Keratinocyte (primary cell): ENCODE measurements at regions not wholly inside any gene's neighbourhood (a gene's known extent, or its start where the extent isn't known, plus 50 kb on each side); places are given as distances from the start of the nearest gene placed in this dataset.

Experiments
- DNase-seq: peaks from one replicate; pipeline ENCODE4 v3.0.0-alpha.2; 2011; ENCODE audit warnings: low read depth, missing footprints, low spot score
- FAIRE-seq: peaks from 2 replicates; lab custom pipeline; 2011; peaks lifted over from hg19 to GRCh38; lab: Jason Lieb, UNC
- H2AFZ ChIP-seq: 2 replicates; pipeline ENCODE4 v1.6.0; 2012; ENCODE audit warnings: low read length, control low read depth, inconsistent platforms; ENCODE audit not compliant: control insufficient read depth
- H3K27ac ChIP-seq: 2 replicates; pipeline ENCODE4 v1.5.1; 2011; ENCODE audit warnings: low read length; ENCODE audit not compliant: control insufficient read depth, insufficient read depth
- H3K27me3 ChIP-seq: 3 replicates; pipeline ENCODE4 v1.6.0; 2011; ENCODE audit warnings: low read length; ENCODE audit not compliant: control insufficient read depth, insufficient read depth; ENCODE audit errors: extremely low read depth
- H3K36me3 ChIP-seq, 2 experiments: 2 replicates in 1 of 2; 3 replicates in 1 of 2; pipeline ENCODE4 v1.5.1; 2011; ENCODE audit warnings: low read length in 2 of 2, mild to moderate bottlenecking in 1 of 2; ENCODE audit not compliant: control insufficient read depth in 2 of 2, insufficient read depth in 2 of 2; ENCODE audit errors: extremely low read depth in 1 of 2
- H3K4me1 ChIP-seq: 3 replicates; pipeline ENCODE4 v1.5.1; 2011; ENCODE audit warnings: low read length; ENCODE audit not compliant: control insufficient read depth, insufficient read depth; ENCODE audit errors: extremely low read depth
- H3K4me2 ChIP-seq: 3 replicates; pipeline ENCODE4 v1.6.0; 2011; ENCODE audit warnings: low read depth, low read length; ENCODE audit not compliant: control insufficient read depth, insufficient read depth; ENCODE audit errors: extremely low read depth
- H3K4me3 ChIP-seq, 3 experiments: fragments of 200-600 bp in 1 of 3; sonication (generic) in 1 of 3; 2 replicates in 2 of 3; 3 replicates in 1 of 3; pipeline ENCODE4 v1.5.1; 2011 to 2016; ENCODE audit warnings: low read length in 3 of 3, mild to moderate bottlenecking in 3 of 3, control low read depth in 2 of 3, inconsistent platforms in 1 of 3, low read depth in 1 of 3, mixed read lengths in 1 of 3, mixed run types in 1 of 3, moderate library complexity in 1 of 3; ENCODE audit not compliant: control insufficient read depth in 2 of 3, insufficient read depth in 2 of 3; ENCODE audit errors: extremely low read depth in 1 of 3
- H3K79me2 ChIP-seq: 2 replicates; pipeline ENCODE4 v1.6.0; 2012; ENCODE audit warnings: low read length; ENCODE audit not compliant: control insufficient read depth, insufficient read depth
- H3K9ac ChIP-seq: 3 replicates; pipeline ENCODE4 v1.6.0; 2011; ENCODE audit warnings: low read length; ENCODE audit not compliant: control insufficient read depth, insufficient read depth; ENCODE audit errors: extremely low read depth
- H3K9me1 ChIP-seq: 3 replicates; pipeline ENCODE4 v1.6.0; 2011; ENCODE audit warnings: low read length; ENCODE audit not compliant: control insufficient read depth, insufficient read depth; ENCODE audit errors: extremely low read depth
- H3K9me3 ChIP-seq: 2 replicates; pipeline ENCODE4 v1.5.1; 2012; ENCODE audit warnings: low read depth, low read length; ENCODE audit not compliant: control insufficient read depth
- H4K20me1 ChIP-seq: 3 replicates; pipeline ENCODE4 v1.6.0; 2011; ENCODE audit warnings: low read length; ENCODE audit not compliant: control insufficient read depth, insufficient read depth; ENCODE audit errors: extremely low read depth
- EZH2 ChIP-seq: IDR thresholded peaks from one replicate; pipeline ENCODE4 v1.6.1; 2012; ENCODE audit warnings: inconsistent platforms, mild to moderate bottlenecking, low read length, moderate library complexity
- dilution Hi-C: fragments of 300-500 bp; cut with MboI; formaldehyde crosslinking; loops from one replicate; pipeline ENCODE4 v1.7.0; 2020; ENCODE audit warnings: low sequenced_read_pairs; ENCODE audit not compliant: extremely low pct_ligation_motif_present
- TF ChIP-seq, protein P1 (sequence below), 3 experiments: IDR thresholded peaks in 1 of 3; conservative IDR thresholded peaks in 1 of 3; optimal IDR thresholded peaks in 1 of 3; 2 replicates in 2 of 3; 3 replicates in 1 of 3; pipeline versions ENCODE3 to v1.5.1; 2011; ENCODE audit warnings: low read length in 3 of 3, mild to moderate bottlenecking in 3 of 3, moderate library complexity in 2 of 3, control low read depth in 1 of 3, inconsistent platforms in 1 of 3; ENCODE audit not compliant: insufficient read depth in 2 of 3; ENCODE audit errors: extremely low read depth in 1 of 3

DNA sequence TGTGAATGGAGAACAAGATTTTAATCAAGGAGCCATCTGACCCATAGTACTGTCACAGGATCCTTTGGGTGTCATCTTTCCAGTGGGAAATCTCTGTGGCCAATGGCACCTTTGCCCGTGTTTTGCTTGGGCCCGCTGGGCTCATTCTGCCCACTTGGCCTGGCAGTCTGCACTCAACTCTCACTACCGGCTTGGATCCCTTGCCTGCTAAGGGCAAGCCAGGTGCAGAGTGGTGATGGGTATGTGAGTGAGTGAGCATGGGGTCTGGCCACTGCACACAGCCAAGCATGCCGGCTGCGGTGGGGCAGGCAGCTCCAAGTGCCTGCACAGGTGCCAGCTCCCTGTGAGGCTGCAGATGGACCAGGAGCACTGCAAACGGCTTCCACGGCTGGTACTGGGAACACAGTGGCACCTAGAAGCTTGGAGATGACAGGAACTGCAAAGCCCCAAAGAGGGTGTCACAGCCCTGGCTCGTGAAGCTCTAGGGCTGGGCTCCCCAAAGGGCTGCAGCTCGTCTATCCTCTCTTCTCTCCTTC, 454.5 kb downstream of the TMA16 start:
- H2AFZ ChIP-seq = no peak overlapping the region
- DNase-seq = no peak
- no peaks in the 10 kb centered on the region for H3K36me3 ChIP-seq
- H3K27ac ChIP-seq = no peak overlapping the region
- H3K27me3 ChIP-seq = no peaks in the 10 kb centered on the region
- no peaks in the 10 kb centered on the region for H3K79me2 ChIP-seq
- H3K9ac ChIP-seq = no peak overlapping the region
- no peaks in the 10 kb centered on the region for H4K20me1 ChIP-seq
- H3K4me2 ChIP-seq = no peak overlapping the region
- dilution Hi-C loops = no loop called here
- FAIRE-seq = no peak
- no peak for TF ChIP-seq EZH2
- TF ChIP-seq, protein P1, sequence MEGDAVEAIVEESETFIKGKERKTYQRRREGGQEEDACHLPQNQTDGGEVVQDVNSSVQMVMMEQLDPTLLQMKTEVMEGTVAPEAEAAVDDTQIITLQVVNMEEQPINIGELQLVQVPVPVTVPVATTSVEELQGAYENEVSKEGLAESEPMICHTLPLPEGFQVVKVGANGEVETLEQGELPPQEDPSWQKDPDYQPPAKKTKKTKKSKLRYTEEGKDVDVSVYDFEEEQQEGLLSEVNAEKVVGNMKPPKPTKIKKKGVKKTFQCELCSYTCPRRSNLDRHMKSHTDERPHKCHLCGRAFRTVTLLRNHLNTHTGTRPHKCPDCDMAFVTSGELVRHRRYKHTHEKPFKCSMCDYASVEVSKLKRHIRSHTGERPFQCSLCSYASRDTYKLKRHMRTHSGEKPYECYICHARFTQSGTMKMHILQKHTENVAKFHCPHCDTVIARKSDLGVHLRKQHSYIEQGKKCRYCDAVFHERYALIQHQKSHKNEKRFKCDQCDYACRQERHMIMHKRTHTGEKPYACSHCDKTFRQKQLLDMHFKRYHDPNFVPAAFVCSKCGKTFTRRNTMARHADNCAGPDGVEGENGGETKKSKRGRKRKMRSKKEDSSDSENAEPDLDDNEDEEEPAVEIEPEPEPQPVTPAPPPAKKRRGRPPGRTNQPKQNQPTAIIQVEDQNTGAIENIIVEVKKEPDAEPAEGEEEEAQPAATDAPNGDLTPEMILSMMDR (optimal IDR thresholded peaks at IDR 0.05 in 1 of 3, IDR thresholded peaks at IDR 0.05 in 1 of 3, conservative IDR thresholded peaks at IDR 0.05 in 1 of 3; ENCODE audit: extremely low read depth in 1 of 3, insufficient read depth in 2 of 3, low read length in 3 of 3) = no peak
- no peaks in the 10 kb centered on the region for H3K4me1 ChIP-seq
- no peaks in the 10 kb centered on the region for H3K9me1 ChIP-seq
- H3K4me3 ChIP-seq = no peak overlapping the region
- no peaks in the 10 kb centered on the region for H3K9me3 ChIP-seq

DNA sequence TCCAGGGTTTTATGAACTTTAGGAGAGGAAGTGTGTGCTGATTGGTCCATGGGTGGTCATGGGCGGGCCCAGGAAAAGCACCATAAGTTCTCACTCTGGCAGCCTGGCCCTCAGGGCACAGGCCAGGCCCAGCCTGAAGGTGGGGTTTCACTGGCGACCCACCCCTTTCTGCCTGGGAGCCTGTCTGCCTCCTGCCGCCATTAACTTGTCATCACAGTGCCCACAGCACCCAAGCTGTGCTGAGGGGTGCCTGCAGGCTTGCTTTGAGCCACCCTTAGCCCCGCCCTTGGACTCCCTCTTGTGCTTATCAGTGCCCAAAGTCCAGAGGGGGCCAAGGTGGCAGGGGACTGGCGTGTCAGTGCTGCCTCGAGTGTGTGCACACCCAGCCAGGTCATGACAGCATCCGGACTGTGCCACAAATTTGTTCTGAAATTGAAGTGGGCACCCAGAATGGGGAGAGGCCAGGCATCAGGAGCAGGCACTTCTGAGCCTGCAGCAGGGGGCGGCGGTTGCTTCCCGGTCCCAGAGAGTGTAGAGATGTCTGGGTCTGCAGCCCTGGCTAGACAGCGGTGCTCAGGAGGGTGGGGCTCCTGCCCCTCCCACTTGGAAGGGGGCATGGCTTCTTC, 455.6 kb downstream of the TMA16 start:
- H4K20me1 ChIP-seq = no peaks in the 10 kb centered on the region
- DNase-seq (no peak), FAIRE-seq (no peak)
- dilution Hi-C loops = no loop called here
- no peaks in the 10 kb centered on the region for H3K79me2 ChIP-seq
- H2AFZ ChIP-seq = no peak overlapping the region
- no peak overlapping the region for H3K27ac ChIP-seq
- H3K4me2 ChIP-seq = no peak overlapping the region
- no peaks in the 10 kb centered on the region for H3K27me3 ChIP-seq
- no peaks in the 10 kb centered on the region for H3K9me3 ChIP-seq
- H3K9me1 ChIP-seq = no peaks in the 10 kb centered on the region
- H3K36me3 ChIP-seq = no peaks in the 10 kb centered on the region
- TF ChIP-seq, protein P1 (optimal IDR thresholded peaks at IDR 0.05 in 1 of 3, IDR thresholded peaks at IDR 0.05 in 1 of 3, conservative IDR thresholded peaks at IDR 0.05 in 1 of 3; ENCODE audit: extremely low read depth in 1 of 3, insufficient read depth in 2 of 3, low read length in 3 of 3) = no peak
- no peak for TF ChIP-seq EZH2
- no peaks in the 10 kb centered on the region for H3K4me1 ChIP-seq
- H3K4me3 ChIP-seq = no peak overlapping the region
- no peak overlapping the region for H3K9ac ChIP-seq
